Activated CD4-positive, alpha-beta memory T cell treated with anti-CD3 and anti-CD28 coated beads, Interleukin-2, amount 10 ng/mL, durations not matched to agents 7 days and 5 days (primary cell): ENCODE measurements at regions not wholly inside any gene's neighbourhood (a gene's known extent, or its start where the extent isn't known, plus 50 kb on each side); places are given as distances from the start of the nearest gene placed in this dataset.
A peak's percentile ranks its signal among the peaks of the same experiment; 100 is the strongest.

Source experiments
- CTCF ChIA-PET: fragments of 350-600 bp; sonication (Branson Sonifier 250); formaldehyde crosslinking; loops from one replicate; lab custom pipeline; 2021; ENCODE audit warnings: antibody characterized with exemption, inconsistent platforms; lab: Charles Lee
- POLR2A ChIA-PET: fragments of 350-600 bp; sonication (Branson Sonifier 250); formaldehyde crosslinking; loops from one replicate; lab custom pipeline; 2021; ENCODE audit warnings: antibody characterized with exemption; lab: Charles Lee
- DNase-seq: peaks from one replicate; pipeline ENCODE4 v3.0.0-alpha.2; 2020
- H3K27ac Mint-ChIP-seq: one replicate; pipeline ENCODE4 v1.8.0; 2021; ENCODE audit warnings: mild to moderate bottlenecking, mixed read lengths
- H3K27me3 Mint-ChIP-seq: one replicate; pipeline ENCODE4 v1.8.0; 2021; ENCODE audit warnings: mixed read lengths
- H3K36me3 Mint-ChIP-seq: one replicate; pipeline ENCODE4 v1.8.0; 2021; ENCODE audit warnings: low read depth, mixed read lengths
- H3K4me1 Mint-ChIP-seq: one replicate; pipeline ENCODE4 v1.8.0; 2021; ENCODE audit warnings: mixed read lengths
- H3K4me3 Mint-ChIP-seq: one replicate; pipeline ENCODE4 v1.8.0; 2021; ENCODE audit warnings: mild to moderate bottlenecking, mixed read lengths
- H3K9me3 Mint-ChIP-seq: one replicate; pipeline ENCODE4 v1.8.0; 2021; ENCODE audit warnings: mixed read lengths

DNA sequence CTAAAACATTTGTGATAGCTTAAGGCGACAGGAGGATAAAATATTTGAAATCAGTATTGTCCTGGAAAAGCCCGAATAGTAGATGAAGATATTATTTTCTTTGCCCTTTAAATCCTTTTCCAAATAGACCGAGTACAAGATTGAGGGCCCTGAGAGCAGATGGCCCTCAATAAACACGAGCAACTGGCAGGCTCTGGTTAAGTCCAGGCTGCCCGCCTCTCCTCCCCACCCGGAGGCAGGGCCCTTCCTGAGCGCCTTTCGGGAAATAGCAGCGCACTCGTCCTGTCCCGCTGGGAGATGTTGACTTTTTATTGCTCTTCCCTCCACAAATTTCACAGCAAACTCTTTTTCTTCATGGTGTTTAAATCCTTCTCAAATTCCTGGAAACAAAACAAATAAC, 50.8 kb upstream of the MAX start:
- Mint-ChIP-seq H3K4me1 (no peaks in the 10 kb centered on the region), H3K27ac (no peak overlapping the region), H3K9me3 (no peaks in the 10 kb centered on the region), H3K27me3 (peaks cover 8% of the 10 kb centered on the region), H3K36me3 (no peaks in the 10 kb centered on the region), H3K4me3 (no peak overlapping the region)
- no peak for DNase-seq
- POLR2A ChIA-PET = no interaction called here
- CTCF ChIA-PET = no interaction called here

DNA sequence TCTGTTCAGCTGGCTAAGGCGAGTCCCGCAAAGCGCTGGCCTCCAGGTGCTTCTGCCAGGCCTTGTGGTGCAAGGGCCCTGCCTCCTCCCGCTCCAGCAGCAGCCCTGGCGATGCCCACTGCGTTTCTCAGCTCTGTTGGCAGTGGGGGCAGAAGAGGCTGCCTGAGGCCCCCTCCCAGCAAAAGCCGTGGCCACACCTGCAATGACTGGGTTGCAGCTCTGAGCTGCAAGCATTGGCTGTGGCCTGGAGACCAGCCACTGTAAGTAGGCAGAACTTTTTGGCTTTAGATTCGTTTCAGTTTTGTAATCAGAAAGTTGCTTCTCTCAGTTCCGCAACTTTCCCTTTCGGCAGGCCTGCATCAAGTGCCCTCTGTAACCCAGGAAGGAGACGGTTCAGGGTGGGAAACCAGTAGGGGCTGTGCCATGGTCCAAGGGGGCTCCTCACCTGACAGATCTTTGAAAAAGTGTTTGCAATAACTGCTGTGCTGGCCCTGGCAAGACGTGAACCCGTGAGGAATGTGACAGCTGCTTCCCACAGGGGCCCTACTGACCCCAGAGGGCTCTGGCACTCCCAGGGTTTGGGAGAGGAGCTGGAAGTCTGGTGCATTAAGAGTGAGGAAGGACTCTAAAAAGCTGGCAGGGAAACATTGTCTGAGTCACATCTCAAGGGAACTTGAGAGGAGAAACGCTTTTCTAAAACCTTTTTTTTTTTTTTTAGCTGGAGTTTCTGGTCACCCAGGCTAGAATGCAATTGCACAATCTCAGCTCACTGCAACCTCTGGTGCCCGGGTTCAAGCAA, 54.5 kb upstream of the MAX start:
- ChIA-PET POLR2A (no interaction called here), CTCF (interaction anchor here (0.6 to 1.5 kb wide), 3 partner anchors 8 to 1054 kb away, joined by 3 to 6 read pairs (median 3); partner anchors contain the start of gene FNTB)

DNA sequence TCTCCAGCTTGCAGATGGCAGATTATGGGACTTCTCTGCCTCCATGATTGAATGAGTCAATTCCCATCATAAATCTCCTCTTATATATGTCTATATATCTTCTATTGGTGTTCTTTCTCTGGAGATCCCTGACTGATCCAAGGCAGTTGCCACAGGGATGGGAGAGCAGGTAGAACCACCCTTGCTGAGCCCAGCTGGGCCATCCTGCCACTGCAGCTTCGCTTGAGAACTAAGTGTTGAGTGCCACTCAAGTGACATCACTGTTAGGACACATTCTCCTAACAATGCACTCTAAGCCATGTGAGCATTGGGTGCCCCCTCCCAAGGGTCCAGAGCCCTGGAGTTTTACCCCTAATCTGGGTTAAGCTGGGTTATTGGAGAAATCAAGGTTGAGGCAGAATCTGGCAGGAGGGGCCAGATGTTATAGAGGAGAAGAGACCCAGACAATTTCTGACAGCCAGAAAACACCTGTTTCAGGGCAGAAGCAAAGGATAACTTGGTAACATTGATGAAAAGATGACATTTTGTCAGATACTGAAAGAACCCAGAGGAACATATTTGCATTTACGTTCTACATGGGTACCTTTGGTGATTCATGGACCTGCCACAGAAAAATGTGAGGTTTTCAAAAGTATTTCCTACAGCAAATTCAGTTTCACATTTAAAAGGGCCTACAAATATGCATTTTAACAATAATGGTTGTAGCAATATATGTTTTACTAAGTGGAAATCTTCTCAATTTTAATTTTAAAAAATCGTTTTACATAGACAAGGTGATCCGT, 57.2 kb upstream of the MAX start:
- no peaks in the 10 kb centered on the region for H3K9me3 Mint-ChIP-seq
- no peak overlapping the region for H3K4me3 Mint-ChIP-seq
- H3K4me1 Mint-ChIP-seq = peaks cover 5% of the 10 kb centered on the region
- H3K27ac Mint-ChIP-seq = no peak overlapping the region
- H3K36me3 Mint-ChIP-seq = no peaks in the 10 kb centered on the region
- ChIA-PET POLR2A (no interaction called here), CTCF (no interaction called here)
- DNase-seq = no peak
- no peaks in the 10 kb centered on the region for H3K27me3 Mint-ChIP-seq

More for the DNA sequence above, 54.5 kb upstream of the MAX start:
- H3K27me3 Mint-ChIP-seq = peaks cover 5% of the 10 kb centered on the region
- no peak for DNase-seq
- H3K27ac Mint-ChIP-seq = no peak overlapping the region
- H3K36me3 Mint-ChIP-seq = no peaks in the 10 kb centered on the region
- H3K4me3 Mint-ChIP-seq = no peak overlapping the region
- H3K9me3 Mint-ChIP-seq = no peaks in the 10 kb centered on the region
- H3K4me1 Mint-ChIP-seq = peaks cover 4% of the 10 kb centered on the region

DNA sequence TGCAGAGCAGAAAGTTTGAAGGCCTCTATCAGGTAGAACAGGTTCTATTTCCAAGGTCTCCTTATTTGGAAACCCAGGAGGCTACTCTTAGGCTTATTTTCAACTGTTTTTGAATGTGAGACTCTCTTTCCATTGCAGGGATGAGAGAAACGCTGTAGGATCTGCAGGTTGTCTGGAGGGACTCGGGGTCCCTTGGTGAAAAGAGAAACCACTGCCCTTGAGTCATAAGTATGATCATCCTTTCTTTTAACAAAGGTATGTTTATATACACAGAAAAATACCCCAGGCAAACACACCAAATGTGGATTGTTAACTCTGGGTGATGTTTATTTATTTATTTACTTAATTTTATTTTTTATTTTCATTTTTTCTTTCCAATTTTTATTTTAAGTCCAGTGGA, 57.8 kb upstream of the MAX start:
- no peak for DNase-seq
- H3K36me3 Mint-ChIP-seq = no peaks in the 10 kb centered on the region
- peaks cover 6% of the 10 kb centered on the region for H3K4me1 Mint-ChIP-seq
- ChIA-PET POLR2A (no interaction called here), CTCF (no interaction called here)
- no peaks in the 10 kb centered on the region for H3K27me3 Mint-ChIP-seq
- no peak overlapping the region for H3K4me3 Mint-ChIP-seq
- no peak overlapping the region for H3K27ac Mint-ChIP-seq
- no peaks in the 10 kb centered on the region for H3K9me3 Mint-ChIP-seq

DNA sequence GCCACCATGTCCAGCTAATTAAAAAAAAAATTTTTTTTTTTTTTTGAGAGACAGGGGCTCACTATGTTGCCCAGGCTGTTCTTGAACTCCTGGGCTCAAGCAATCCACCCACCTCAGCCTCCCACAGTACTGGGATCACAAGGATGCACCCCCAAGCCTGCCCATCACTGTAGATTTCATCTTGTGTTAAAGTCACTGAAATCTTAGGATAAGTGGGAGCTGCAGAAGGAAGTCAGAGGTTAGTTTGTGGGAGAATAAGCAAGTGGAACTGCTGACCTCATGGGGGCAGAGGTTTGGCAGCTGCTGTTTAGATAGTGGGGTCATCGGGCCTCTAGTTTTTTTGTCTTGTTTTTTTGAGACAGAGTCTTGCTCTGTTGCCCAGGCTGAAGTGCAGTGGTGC, 59.7 kb upstream of the MAX start:
- peaks cover 12% of the 10 kb centered on the region for H3K4me1 Mint-ChIP-seq
- no peaks in the 10 kb centered on the region for H3K27me3 Mint-ChIP-seq
- ChIA-PET POLR2A (no interaction called here), CTCF (interaction anchor here (1.0 to 4.4 kb wide), 5 partner anchors 8 to 799 kb away, joined by 3 to 21 read pairs (median 4); partner anchors contain the start of gene FUT8)
- H3K9me3 Mint-ChIP-seq = no peaks in the 10 kb centered on the region
- no peaks in the 10 kb centered on the region for H3K36me3 Mint-ChIP-seq
- no peak overlapping the region for H3K27ac Mint-ChIP-seq
- H3K4me3 Mint-ChIP-seq = no peak overlapping the region
- no peak for DNase-seq

DNA sequence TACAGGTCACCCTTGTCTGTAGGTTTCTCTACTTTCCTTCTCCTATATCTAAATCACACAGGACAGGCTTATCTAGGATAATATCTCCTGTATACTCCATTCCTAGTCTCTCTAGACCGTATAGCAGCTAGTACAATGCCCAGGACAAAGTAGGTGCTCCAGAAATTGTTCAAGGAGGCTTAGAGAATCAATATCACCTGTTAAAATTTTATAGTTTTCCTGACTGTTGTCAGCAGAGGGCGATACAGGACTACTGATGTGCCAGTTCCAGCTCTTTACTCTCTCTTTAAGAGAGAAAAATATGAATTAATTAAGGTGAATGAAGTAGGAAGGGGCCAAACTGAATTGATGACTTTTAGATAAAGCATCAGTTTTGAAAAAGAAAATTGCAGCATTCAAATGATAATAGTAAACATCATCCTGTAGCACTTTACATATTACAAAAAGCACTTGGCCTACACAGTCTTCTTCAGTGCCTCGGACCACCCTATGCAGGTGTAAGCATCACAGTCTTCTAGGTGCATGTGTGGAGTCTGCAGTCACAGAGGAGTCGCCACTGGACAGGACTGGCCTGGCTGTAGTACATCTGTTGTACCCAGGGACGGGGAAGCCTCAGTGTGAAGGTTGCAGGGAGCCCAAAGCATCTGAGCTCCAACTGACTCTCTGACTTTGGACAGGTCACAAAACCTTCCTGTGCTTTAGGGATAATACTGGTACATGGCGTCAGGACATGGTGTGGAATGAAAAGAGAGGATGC, 61.9 kb upstream of the MAX start:
- no peaks in the 10 kb centered on the region for H3K9me3 Mint-ChIP-seq
- no peak overlapping the region for H3K27ac Mint-ChIP-seq
- peak; percentile 49 for DNase-seq
- H3K4me1 Mint-ChIP-seq = peaks cover 22% of the 10 kb centered on the region
- ChIA-PET CTCF (interaction anchor here (0.6 to 4.4 kb wide), 18 partner anchors 8 to 908 kb away, joined by 3 to 52 read pairs (median 3); partner anchors contain the start of gene FUT8), POLR2A (interaction anchor here (0.7 to 2.5 kb wide), 7 partner anchors 42 to 790 kb away, joined by 3 to 10 read pairs (median 3); partner anchors contain the start of genes FNTB and FUT8)
- H3K36me3 Mint-ChIP-seq = no peaks in the 10 kb centered on the region
- H3K27me3 Mint-ChIP-seq = no peaks in the 10 kb centered on the region
- H3K4me3 Mint-ChIP-seq = no peak overlapping the region

DNA sequence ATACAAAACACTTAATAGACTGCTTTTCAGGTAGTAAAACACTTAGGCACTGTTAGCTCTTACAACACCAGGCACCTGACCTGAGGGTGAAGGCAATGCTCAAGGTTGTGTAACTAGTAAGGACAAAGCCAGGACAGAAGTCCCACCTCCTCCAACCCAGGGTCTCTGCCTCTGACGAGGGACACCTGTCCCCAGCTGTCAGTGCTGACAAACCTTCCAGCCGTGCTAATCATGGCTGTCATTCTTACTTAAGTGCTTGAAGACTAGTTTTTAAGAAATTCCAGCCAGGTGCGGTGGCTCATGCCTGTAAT, 62.5 kb upstream of the MAX start:
- no peak overlapping the region for H3K27ac Mint-ChIP-seq
- H3K9me3 Mint-ChIP-seq = no peaks in the 10 kb centered on the region
- POLR2A ChIA-PET = interaction anchor here (0.8 to 2.5 kb wide), 4 partner anchors 178 to 683 kb away, joined by 3 to 10 read pairs (median 8); partner anchors contain the start of genes FNTB and FUT8
- CTCF ChIA-PET = interaction anchor here (1.0 to 4.4 kb wide), 12 partner anchors 8 to 907 kb away, joined by 3 to 52 read pairs (median 6); partner anchors contain the start of gene FUT8
- H3K4me1 Mint-ChIP-seq = peaks cover 27% of the 10 kb centered on the region
- H3K4me3 Mint-ChIP-seq = no peak overlapping the region
- H3K36me3 Mint-ChIP-seq = no peaks in the 10 kb centered on the region
- DNase-seq = no peak
- no peaks in the 10 kb centered on the region for H3K27me3 Mint-ChIP-seq

DNA sequence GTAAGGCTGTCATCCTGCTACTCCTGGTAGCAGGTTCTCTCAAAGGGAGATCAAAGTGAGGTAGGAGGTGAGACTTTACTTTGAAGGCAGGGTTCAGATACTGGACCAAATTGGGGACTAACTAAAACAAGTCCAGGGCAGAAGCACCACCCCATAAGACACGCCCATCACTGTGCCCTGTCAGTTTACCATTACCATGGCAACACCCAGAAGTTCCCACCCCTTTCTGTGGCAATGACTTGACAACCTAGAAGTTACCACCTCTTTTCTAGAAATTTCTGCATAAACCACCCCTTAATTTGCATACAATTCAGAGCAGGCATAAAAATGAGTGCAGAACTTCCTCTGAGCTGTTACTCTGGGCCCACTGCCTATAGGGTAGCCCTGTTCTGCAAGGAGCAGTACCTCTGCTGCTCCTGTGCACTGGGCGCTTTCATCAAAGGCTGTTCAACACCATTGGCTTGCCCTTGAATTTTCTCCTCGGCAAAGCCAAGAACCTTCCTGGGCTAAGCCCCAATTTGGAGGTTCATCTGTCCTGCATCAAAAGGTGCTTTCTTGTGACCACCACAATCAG, 64.8 kb upstream of the MAX start:
- no peaks in the 10 kb centered on the region for H3K9me3 Mint-ChIP-seq
- H3K27ac Mint-ChIP-seq = no peak overlapping the region
- POLR2A ChIA-PET = interaction anchor here (5.1 kb wide), 1 partner anchor 245 kb away, joined by 26 read pairs; the partner anchor contains the start of gene FUT8
- peak; percentile 49 for DNase-seq
- H3K27me3 Mint-ChIP-seq = peaks cover 2% of the 10 kb centered on the region
- H3K36me3 Mint-ChIP-seq = no peaks in the 10 kb centered on the region
- H3K4me1 Mint-ChIP-seq = peaks cover 37% of the 10 kb centered on the region
- H3K4me3 Mint-ChIP-seq = no peak overlapping the region
- CTCF ChIA-PET = interaction anchor here (1.0 to 3.8 kb wide), 6 partner anchors 10 to 794 kb away, joined by 3 to 19 read pairs (median 4); no protein-coding TSS in a partner anchor

DNA sequence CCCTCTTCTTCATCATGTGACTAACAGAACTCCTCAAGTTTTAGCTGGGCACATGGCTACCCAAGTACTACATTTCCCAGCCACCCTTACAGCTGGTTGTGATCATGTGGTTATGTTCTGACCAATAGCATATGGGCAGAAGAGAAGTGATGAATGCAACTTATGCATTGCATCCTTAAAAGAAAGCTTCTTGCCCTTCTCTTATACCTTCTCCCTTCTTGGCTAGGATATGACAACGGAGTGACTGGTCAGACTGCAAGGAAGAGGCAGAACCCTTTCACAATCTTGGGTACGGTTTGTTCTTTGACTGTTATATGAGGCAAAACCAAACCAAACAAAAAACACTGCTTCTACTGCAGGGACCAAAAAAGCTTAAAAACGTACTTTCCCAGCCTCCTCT, 66.5 kb upstream of the MAX start:
- H3K27me3 Mint-ChIP-seq = peaks cover 6% of the 10 kb centered on the region
- H3K4me1 Mint-ChIP-seq = peaks cover 37% of the 10 kb centered on the region
- no peak overlapping the region for H3K27ac Mint-ChIP-seq
- no peak for DNase-seq
- ChIA-PET CTCF (interaction anchor here (0.6 to 3.8 kb wide), 7 partner anchors 16 to 899 kb away, joined by 3 to 19 read pairs (median 6); partner anchors contain the start of gene FNTB), POLR2A (interaction anchor here (0.8 to 5.1 kb wide), 3 partner anchors 153 to 244 kb away, joined by 3 to 26 read pairs (median 4); partner anchors contain the start of genes FNTB and FUT8)
- no peaks in the 10 kb centered on the region for H3K36me3 Mint-ChIP-seq
- no peaks in the 10 kb centered on the region for H3K9me3 Mint-ChIP-seq
- H3K4me3 Mint-ChIP-seq = no peak overlapping the region

DNA sequence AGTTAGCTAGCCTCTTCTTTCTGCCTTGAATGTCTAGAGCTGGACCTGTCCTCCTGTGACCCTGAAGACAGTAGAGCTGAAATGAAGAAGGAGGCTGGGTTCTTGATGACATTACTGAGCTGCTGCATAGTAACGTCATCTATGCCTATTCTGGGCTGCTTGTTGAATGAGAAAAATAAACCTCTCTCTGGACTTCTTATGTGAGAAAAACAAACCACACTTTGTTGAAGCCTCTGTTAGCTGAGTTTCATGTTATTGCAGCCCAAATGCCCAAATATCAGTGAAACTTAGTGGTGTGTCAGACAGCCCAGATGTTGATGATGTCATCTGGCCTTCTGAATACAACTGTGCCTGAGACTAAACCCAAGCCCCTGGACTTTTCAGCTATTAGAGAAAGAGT, 67.0 kb upstream of the MAX start:
- POLR2A ChIA-PET = interaction anchor here (0.8 to 5.1 kb wide), 4 partner anchors 54 to 243 kb away, joined by 3 to 26 read pairs (median 4); partner anchors contain the start of genes FNTB and FUT8
- H3K4me3 Mint-ChIP-seq = no peak overlapping the region
- H3K4me1 Mint-ChIP-seq = peaks cover 40% of the 10 kb centered on the region
- peaks cover 8% of the 10 kb centered on the region for H3K27me3 Mint-ChIP-seq
- H3K27ac Mint-ChIP-seq = no peak overlapping the region
- no peaks in the 10 kb centered on the region for H3K36me3 Mint-ChIP-seq
- DNase-seq = no peak
- CTCF ChIA-PET = interaction anchor here (0.6 to 3.8 kb wide), 7 partner anchors 15 to 992 kb away, joined by 3 to 19 read pairs (median 6); no protein-coding TSS in a partner anchor
- no peaks in the 10 kb centered on the region for H3K9me3 Mint-ChIP-seq

DNA sequence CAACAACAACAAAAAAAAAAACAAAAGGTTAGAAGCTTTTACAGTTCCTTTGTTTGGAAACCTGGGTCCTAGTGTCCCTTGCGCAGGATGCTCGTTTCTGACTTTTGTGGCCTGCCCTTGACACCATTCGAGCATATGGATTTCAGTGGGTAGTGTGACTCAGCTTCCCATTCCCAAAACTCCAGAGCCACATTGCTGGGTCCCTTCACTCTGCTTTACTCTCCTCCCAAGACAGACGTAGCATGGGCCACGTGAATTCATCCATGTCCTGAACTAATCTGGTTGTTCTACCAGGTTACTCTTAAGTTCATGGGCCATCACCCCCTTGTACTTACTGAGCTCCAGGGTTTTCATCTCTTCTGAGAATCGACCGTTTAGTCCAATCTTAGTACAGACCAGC, 68.0 kb upstream of the MAX start:
- Mint-ChIP-seq H3K4me1 (peaks cover 37% of the 10 kb centered on the region), H3K9me3 (no peaks in the 10 kb centered on the region), H3K4me3 (peak overlapping the region; percentile 66), H3K27ac (no peak overlapping the region), H3K36me3 (no peaks in the 10 kb centered on the region), H3K27me3 (peaks cover 8% of the 10 kb centered on the region)
- ChIA-PET POLR2A (interaction anchor here (1.2 to 5.1 kb wide), 3 partner anchors 11 to 242 kb away, joined by 3 to 26 read pairs (median 6); partner anchors contain the start of gene FUT8), CTCF (interaction anchor here (0.7 to 3.8 kb wide), 8 partner anchors 8 to 1225 kb away, joined by 3 to 19 read pairs (median 4); no protein-coding TSS in a partner anchor)
- no peak for DNase-seq
